HepG2 (cell line): ENCODE measurements at regions not wholly inside any gene's neighbourhood (a gene's known extent, or its start where the extent isn't known, plus 50 kb on each side); places are given as distances from the start of the nearest gene placed in this dataset.

ENCODE experiments used
- CTCF ChIP-seq: sonication (generic); formaldehyde crosslinking; IDR thresholded peaks from 2 replicates; pipeline ENCODE4 v1.5.0; 2020; ENCODE audit warnings: mild to moderate bottlenecking, missing genetic modification reagents, moderate library complexity
- DNMT1 ChIP-seq: sonication (generic); formaldehyde crosslinking; IDR thresholded peaks from 2 replicates; pipeline ENCODE4 v1.5.1; 2020; ENCODE audit warnings: mild to moderate bottlenecking, missing genetic modification reagents
- EP300 ChIP-seq, 3 experiments: sonication (generic) in 1 of 3; formaldehyde crosslinking in 1 of 3; IDR thresholded peaks; 2 replicates each; pipeline versions ENCODE4 v1.5.1 to v1.6.1; 2011 to 2020; ENCODE audit warnings: low read depth in 2 of 3, low read length in 2 of 3, borderline replicate concordance in 1 of 3, improper control_type of control experiment in 1 of 3, mild to moderate bottlenecking in 1 of 3, missing genetic modification reagents in 1 of 3, moderate library complexity in 1 of 3
- FOXK2 ChIP-seq: fragments of 450-650 bp; IDR thresholded peaks from 2 replicates; pipeline ENCODE4 v1.6.1; 2016
- HCFC1 ChIP-seq: fragments of 150-350 bp; IDR thresholded peaks from 2 replicates; pipeline ENCODE4 v1.6.1; 2014; ENCODE audit warnings: low read depth, low read length
- MYC ChIP-seq: sonication (generic); formaldehyde crosslinking; IDR thresholded peaks from 2 replicates; pipeline ENCODE4 v1.9.0; 2021; ENCODE audit warnings: missing genetic modification reagents, borderline replicate concordance
- SIN3A ChIP-seq: IDR thresholded peaks from 2 replicates; pipeline ENCODE4 v1.6.1; 2011; ENCODE audit warnings: low read depth, mild to moderate bottlenecking, control low read depth, low read length, borderline replicate concordance
- SRSF1 ChIP-seq: fragments of 200-400 bp; formaldehyde crosslinking; optimal IDR thresholded peaks from 2 replicates; pipeline ENCODE3; 2017; ENCODE audit warnings: mild to moderate bottlenecking, low read depth, low read length, moderate library complexity
- ZFX ChIP-seq: sonication (generic); formaldehyde crosslinking; IDR thresholded peaks from 2 replicates; pipeline ENCODE4 v1.4.0; 2020; ENCODE audit warnings: mild to moderate bottlenecking, low read depth, missing genetic modification reagents, moderate library complexity
- ZNF143 ChIP-seq: sonication (generic); formaldehyde crosslinking; IDR thresholded peaks from 2 replicates; pipeline ENCODE4 v1.4.0; 2020; ENCODE audit warnings: missing genetic modification reagents
- ZNF274 ChIP-seq: sonication (generic); formaldehyde crosslinking; IDR thresholded peaks from 2 replicates; pipeline ENCODE4 v1.5.1; 2020; ENCODE audit warnings: mild to moderate bottlenecking, missing genetic modification reagents
- ZNF484 ChIP-seq: sonication (generic); formaldehyde crosslinking; IDR thresholded peaks from 2 replicates; pipeline ENCODE4 v1.5.1; 2020; ENCODE audit warnings: mild to moderate bottlenecking, low read depth, missing genetic modification reagents, borderline replicate concordance
- ZNF713 ChIP-seq: sonication (generic); formaldehyde crosslinking; IDR thresholded peaks from 2 replicates; pipeline ENCODE4 v1.4.0; 2020; ENCODE audit warnings: mild to moderate bottlenecking, missing genetic modification reagents
- TF ChIP-seq, protein P1 (sequence below): sonication (generic); formaldehyde crosslinking; IDR thresholded peaks from 2 replicates; pipeline ENCODE4 v1.4.0; 2020; ENCODE audit warnings: missing genetic modification reagents

DNA sequence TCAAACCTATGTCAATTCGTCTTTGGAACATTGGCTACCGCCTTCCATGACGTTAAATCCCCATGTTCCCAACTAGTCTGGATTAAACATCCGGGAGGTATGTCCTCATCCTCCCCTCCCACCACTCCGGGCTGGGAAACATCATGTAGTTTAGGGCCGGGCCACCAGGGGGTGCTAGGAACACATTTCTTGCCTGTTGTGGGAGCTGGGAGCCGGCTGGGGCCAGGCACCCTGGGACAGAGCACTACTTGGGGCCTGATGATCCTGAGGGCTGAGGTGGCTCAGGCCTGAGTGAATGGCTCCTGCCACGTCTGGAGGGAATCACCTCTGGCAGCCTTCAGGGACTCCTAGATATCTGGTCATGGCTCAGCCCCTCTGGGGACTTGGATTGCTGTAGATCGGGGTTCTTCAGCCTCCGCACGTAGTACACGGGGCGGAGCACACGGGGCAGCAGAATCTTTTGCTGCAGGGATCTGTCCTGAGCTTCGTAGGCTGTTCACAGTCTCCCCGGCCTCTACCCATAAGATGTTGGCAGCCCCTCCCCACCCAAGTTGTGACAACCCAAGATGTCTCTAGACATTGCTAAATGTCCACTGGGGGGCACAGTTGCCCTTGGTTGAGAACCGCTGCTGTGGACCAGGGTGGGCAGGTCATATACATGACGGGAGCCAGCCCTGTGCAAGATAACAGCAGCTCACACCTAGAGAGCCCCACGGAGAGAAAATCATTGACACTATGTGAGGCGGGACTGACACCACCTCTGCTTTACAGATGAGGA, 141.2 kb upstream of the ZNF716 start:
- TF ChIP-seq EP300 (IDR thresholded peaks at IDR 0.05; ENCODE audit: low read depth in 2 of 2, low read length in 2 of 2) (no peak), EP300 (CRISPR knock-in tag; IDR thresholded peaks at IDR 0.05; ENCODE audit: borderline replicate concordance) (no peak), FOXK2 (no peak), SRSF1 (no peak), ZFX (CRISPR knock-in tag) (no peak), ZNF484 (CRISPR knock-in tag) (no peak), CTCF (CRISPR knock-in tag) (no peak), ZNF274 (CRISPR knock-in tag) (no peak), HCFC1 (no peak), MYC (CRISPR knock-in tag) (no peak), SIN3A (no peak), ZNF143 (CRISPR knock-in tag) (no peak), DNMT1 (CRISPR knock-in tag) (no peak), ZNF713 (CRISPR knock-in tag) (no peak)
- TF ChIP-seq, protein P1, sequence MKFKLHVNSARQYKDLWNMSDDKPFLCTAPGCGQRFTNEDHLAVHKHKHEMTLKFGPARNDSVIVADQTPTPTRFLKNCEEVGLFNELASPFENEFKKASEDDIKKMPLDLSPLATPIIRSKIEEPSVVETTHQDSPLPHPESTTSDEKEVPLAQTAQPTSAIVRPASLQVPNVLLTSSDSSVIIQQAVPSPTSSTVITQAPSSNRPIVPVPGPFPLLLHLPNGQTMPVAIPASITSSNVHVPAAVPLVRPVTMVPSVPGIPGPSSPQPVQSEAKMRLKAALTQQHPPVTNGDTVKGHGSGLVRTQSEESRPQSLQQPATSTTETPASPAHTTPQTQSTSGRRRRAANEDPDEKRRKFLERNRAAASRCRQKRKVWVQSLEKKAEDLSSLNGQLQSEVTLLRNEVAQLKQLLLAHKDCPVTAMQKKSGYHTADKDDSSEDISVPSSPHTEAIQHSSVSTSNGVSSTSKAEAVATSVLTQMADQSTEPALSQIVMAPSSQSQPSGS (CRISPR knock-in tag), result no peak
